MM.1S (cell line): ENCODE measurements at regions not wholly inside any gene's neighbourhood (a gene's known extent, or its start where the extent isn't known, plus 50 kb on each side); places are given as distances from the start of the nearest gene placed in this dataset.

Source experiments
- DNase-seq: peaks from one replicate; pipeline ENCODE4 v3.0.0-alpha.2; 2015
- H2AFZ ChIP-seq: fragments of 300-600 bp; sonication (generic); 2 replicates; pipeline ENCODE4 v1.6.0; 2016; ENCODE audit warnings: antibody characterized with exemption, low read length
- H3F3A ChIP-seq: fragments of 300-600 bp; sonication (generic); 2 replicates; pipeline ENCODE4 v1.6.1; 2016; ENCODE audit warnings: mild to moderate bottlenecking, antibody characterized with exemption, low read length, moderate library complexity, mixed read lengths; ENCODE audit not compliant: insufficient read depth
- H3K27ac ChIP-seq: fragments of 300-600 bp; sonication (generic); 2 replicates; pipeline ENCODE4 v1.5.1; 2016; ENCODE audit warnings: mild to moderate bottlenecking, low read length
- H3K27me3 ChIP-seq: fragments of 300-600 bp; sonication (generic); replicated peaks from 2 replicates; pipeline ENCODE4 v1.6.0; 2016; ENCODE audit warnings: low read length; ENCODE audit not compliant: insufficient read depth
- H3K36me3 ChIP-seq: fragments of 300-600 bp; sonication (generic); replicated peaks from 2 replicates; pipeline ENCODE4 v1.6.1; 2016; ENCODE audit warnings: mild to moderate bottlenecking, low read length, mixed read lengths; ENCODE audit not compliant: insufficient read depth
- H3K4me1 ChIP-seq: fragments of 300-600 bp; sonication (generic); 2 replicates; pipeline ENCODE4 v1.6.1; 2016; ENCODE audit warnings: low read length, mixed read lengths
- H3K4me2 ChIP-seq: fragments of 300-600 bp; sonication (generic); 2 replicates; pipeline ENCODE4 v1.6.0; 2016; ENCODE audit warnings: low read depth, low read length
- H3K4me3 ChIP-seq: fragments of 300-600 bp; sonication (generic); 2 replicates; pipeline ENCODE4 v1.5.1; 2016; ENCODE audit warnings: low read length, mixed read lengths
- H3K79me2 ChIP-seq: fragments of 300-600 bp; sonication (generic); 2 replicates; pipeline ENCODE4 v1.6.1; 2016; ENCODE audit warnings: mixed run types, low read length, mixed read lengths
- H3K9ac ChIP-seq: fragments of 300-600 bp; sonication (generic); 2 replicates; pipeline ENCODE4 v1.6.1; 2016; ENCODE audit warnings: low read length, mixed read lengths
- H3K9me2 ChIP-seq: fragments of 300-600 bp; sonication (generic); replicated peaks from 2 replicates; pipeline ENCODE4 v1.6.1; 2016; ENCODE audit warnings: mild to moderate bottlenecking, low read length, mixed read lengths; ENCODE audit not compliant: insufficient read depth
- H3K9me3 ChIP-seq: fragments of 300-600 bp; sonication (generic); replicated peaks from 2 replicates; pipeline ENCODE4 v1.6.1; 2016; ENCODE audit warnings: mild to moderate bottlenecking, low read length, mixed read lengths; ENCODE audit not compliant: insufficient read depth
- H4K20me1 ChIP-seq: fragments of 300-600 bp; sonication (generic); 2 replicates; pipeline ENCODE4 v1.6.1; 2016; ENCODE audit warnings: mild to moderate bottlenecking, low read length, moderate library complexity, mixed read lengths; ENCODE audit not compliant: insufficient read depth
- EZH2 ChIP-seq: fragments of 300-600 bp; sonication (generic); optimal IDR thresholded peaks from 2 replicates; pipeline ENCODE3; 2017; ENCODE audit warnings: low read depth, mild to moderate bottlenecking, antibody characterized with exemption, low read length, mixed read lengths
- EZH2phosphoT487 ChIP-seq: fragments of 300-600 bp; sonication (generic); IDR thresholded peaks from 2 replicates; pipeline ENCODE4 v1.6.1; 2018; ENCODE audit warnings: antibody characterized with exemption, low read length
- TF ChIP-seq, protein P1 (sequence below): fragments of 300-600 bp; sonication (generic); IDR thresholded peaks from 2 replicates; pipeline ENCODE4 v1.5.1; 2016; ENCODE audit warnings: antibody characterized with exemption, low read length, mixed read lengths

GRCh38 chr5:147055850-147056566 lies 177.5 kb upstream of the PPP2R2B start:
- Histone ChIP-seq H3K4me1 (no peaks in the 10 kb centered on the region), H2AFZ (no peak overlapping the region), H3F3A (no peaks in the 10 kb centered on the region), H3K27me3 (no peaks in the 10 kb centered on the region), H3K79me2 (no peaks in the 10 kb centered on the region), H3K9me2 (no peaks in the 10 kb centered on the region), H3K9ac (no peak overlapping the region), H3K9me3 (no peaks in the 10 kb centered on the region), H3K4me3 (no peak overlapping the region), H3K36me3 (no peaks in the 10 kb centered on the region), H3K4me2 (no peak overlapping the region), H3K27ac (no peak overlapping the region), H4K20me1 (no peaks in the 10 kb centered on the region)
- TF ChIP-seq EZH2 (no peak), EZH2phosphoT487 (no peak)
- TF ChIP-seq, protein P1, sequence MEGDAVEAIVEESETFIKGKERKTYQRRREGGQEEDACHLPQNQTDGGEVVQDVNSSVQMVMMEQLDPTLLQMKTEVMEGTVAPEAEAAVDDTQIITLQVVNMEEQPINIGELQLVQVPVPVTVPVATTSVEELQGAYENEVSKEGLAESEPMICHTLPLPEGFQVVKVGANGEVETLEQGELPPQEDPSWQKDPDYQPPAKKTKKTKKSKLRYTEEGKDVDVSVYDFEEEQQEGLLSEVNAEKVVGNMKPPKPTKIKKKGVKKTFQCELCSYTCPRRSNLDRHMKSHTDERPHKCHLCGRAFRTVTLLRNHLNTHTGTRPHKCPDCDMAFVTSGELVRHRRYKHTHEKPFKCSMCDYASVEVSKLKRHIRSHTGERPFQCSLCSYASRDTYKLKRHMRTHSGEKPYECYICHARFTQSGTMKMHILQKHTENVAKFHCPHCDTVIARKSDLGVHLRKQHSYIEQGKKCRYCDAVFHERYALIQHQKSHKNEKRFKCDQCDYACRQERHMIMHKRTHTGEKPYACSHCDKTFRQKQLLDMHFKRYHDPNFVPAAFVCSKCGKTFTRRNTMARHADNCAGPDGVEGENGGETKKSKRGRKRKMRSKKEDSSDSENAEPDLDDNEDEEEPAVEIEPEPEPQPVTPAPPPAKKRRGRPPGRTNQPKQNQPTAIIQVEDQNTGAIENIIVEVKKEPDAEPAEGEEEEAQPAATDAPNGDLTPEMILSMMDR, result no peak
- no peak for DNase-seq

- TF ChIP-seq, protein P1, result no peak
- no peak for TF ChIP-seq EZH2
- no peak for TF ChIP-seq EZH2phosphoT487
- Histone ChIP-seq H3K4me2 (no peak overlapping the region), H3K36me3 (no peaks in the 10 kb centered on the region), H3K4me3 (no peak overlapping the region), H3K27ac (no peak overlapping the region), H3K9ac (no peak overlapping the region), H3F3A (no peaks in the 10 kb centered on the region), H3K9me3 (no peaks in the 10 kb centered on the region), H4K20me1 (no peaks in the 10 kb centered on the region), H3K9me2 (no peaks in the 10 kb centered on the region), H3K79me2 (no peaks in the 10 kb centered on the region), H3K27me3 (no peaks in the 10 kb centered on the region), H2AFZ (no peak overlapping the region), H3K4me1 (no peaks in the 10 kb centered on the region)
- no peak for DNase-seq
Observed at GRCh38 chr5:147057051-147057450, 177.8 kb upstream of the STK32A start.

GRCh38 chr5:147061431-147061830 lies 173.4 kb upstream of the STK32A start:
- no peak overlapping the region for H3K4me3 ChIP-seq
- H3K4me1 ChIP-seq, result no peaks in the 10 kb centered on the region
- no peaks in the 10 kb centered on the region for H3K36me3 ChIP-seq
- H3K9ac ChIP-seq, result no peak overlapping the region
- H3F3A ChIP-seq, result no peaks in the 10 kb centered on the region
- no peaks in the 10 kb centered on the region for H3K9me2 ChIP-seq
- H2AFZ ChIP-seq, result no peak overlapping the region
- TF ChIP-seq EZH2 (no peak), EZH2phosphoT487 (no peak)
- TF ChIP-seq, protein P1, result no peak
- no peaks in the 10 kb centered on the region for H4K20me1 ChIP-seq
- no peaks in the 10 kb centered on the region for H3K27me3 ChIP-seq
- H3K4me2 ChIP-seq, result no peak overlapping the region
- no peak for DNase-seq
- no peak overlapping the region for H3K27ac ChIP-seq
- no peaks in the 10 kb centered on the region for H3K9me3 ChIP-seq
- H3K79me2 ChIP-seq, result no peaks in the 10 kb centered on the region
